K562 (cell line): ENCODE measurements at regions not wholly inside any gene's neighbourhood (a gene's known extent, or its start where the extent isn't known, plus 50 kb on each side); places are given as distances from the start of the nearest gene placed in this dataset.

ENCODE experiments used
- ATAC-seq: fragments of 200-7000 bp; cut with Tn5 transposase; 3 replicates; pipeline ENCODE4 v1.9.1; 2020; ENCODE audit warnings: moderate library complexity
- BruUV-seq: library from RNA; stranded (reverse); fragments of 400-500 nt; replicated peaks from 2 replicates; lab custom pipeline; 2021; lab: Mats Ljungman, UMichigan
- CTCF ChIA-PET: fragments of 300-600 bp; formaldehyde crosslinking; extraction: SDS; loops from one replicate; lab custom pipeline; 2021; ENCODE audit warnings: low intra/inter-chr PET ratio; lab: Yijun Ruan, JAX
- POLR2A ChIA-PET: fragments of 300-600, 350-650 bp; sonication (Branson Sonifier 250); formaldehyde crosslinking; extraction: SDS; loops from one replicate; lab custom pipeline; 2021; ENCODE audit warnings: antibody characterized with exemption, inconsistent platforms; lab: Yijun Ruan, JAX
- DNase-seq, 4 experiments: peaks; one replicate each; pipeline versions ENCODE4 v3.0.0 to v3.0.0-alpha.2; 2011 to 2018; ENCODE audit warnings: low spot score in 3 of 4, mixed read lengths in 3 of 4; ENCODE audit errors: extremely low read depth in 1 of 4
- FAIRE-seq: peaks from 2 replicates; lab custom pipeline; 2011; peaks lifted over from hg19 to GRCh38; lab: Jason Lieb, UNC
- H2AFZ ChIP-seq: 2 replicates; pipeline ENCODE4 v1.6.0; 2011; ENCODE audit warnings: low read depth, low read length, control low read depth, inconsistent platforms
- H3K27ac ChIP-seq: fragments of 200-600 bp; 3 replicates; pipeline ENCODE4 v1.8.0; 2011; ENCODE audit warnings: low read depth, mild to moderate bottlenecking, control low read depth, inconsistent platforms, low read length, moderate library complexity, mixed read lengths; ENCODE audit errors: extremely low read depth
- H3K27me3 ChIP-seq, 2 experiments: fragments of 300-600 bp in 1 of 2; 2 replicates in 1 of 2; 3 replicates in 1 of 2; pipeline versions ENCODE4 v1.6.0 to v1.8.0; 2011; ENCODE audit warnings: inconsistent platforms in 2 of 2, low read length in 2 of 2, mild to moderate bottlenecking in 1 of 2, mixed read lengths in 1 of 2, moderate library complexity in 1 of 2; ENCODE audit not compliant: control insufficient read depth in 2 of 2, insufficient read depth in 2 of 2
- H3K36me3 ChIP-seq: fragments of 300-600 bp; 3 replicates; pipeline ENCODE4 v1.8.0; 2011; ENCODE audit warnings: mild to moderate bottlenecking, low read length, inconsistent platforms; ENCODE audit not compliant: control insufficient read depth, insufficient read depth
- H3K4me1 ChIP-seq, 2 experiments: fragments of 200-600 bp in 1 of 2; replicated peaks in 1 of 2; 2 replicates in 1 of 2; 3 replicates in 1 of 2; pipeline versions ENCODE4 v1.5.1 to v1.8.0; 2011; ENCODE audit warnings: inconsistent platforms in 2 of 2, low read length in 2 of 2, mild to moderate bottlenecking in 1 of 2, mixed read lengths in 1 of 2, moderate library complexity in 1 of 2; ENCODE audit not compliant: control insufficient read depth in 2 of 2, insufficient read depth in 2 of 2
- H3K4me2 ChIP-seq: 2 replicates; pipeline ENCODE4 v1.6.1; 2011; ENCODE audit warnings: low read length, control low read depth, inconsistent platforms, mixed read lengths; ENCODE audit not compliant: insufficient read depth
- H3K4me3 ChIP-seq: fragments of 200-600 bp; sonication (generic), shearing (Covaris generic); 2 replicates; pipeline ENCODE4 v1.5.1; 2016; ENCODE audit warnings: control low read depth, inconsistent platforms
- H3K79me2 ChIP-seq: fragments of 200-600 bp; 3 replicates; pipeline ENCODE4 v1.8.0; 2011; ENCODE audit warnings: low read length, inconsistent platforms; ENCODE audit not compliant: control insufficient read depth, insufficient read depth
- H3K9ac ChIP-seq, 2 experiments: 2 replicates each; pipeline versions ENCODE4 v1.6.0 to v1.6.1; 2011; ENCODE audit warnings: low read depth in 2 of 2, low read length in 2 of 2, control low read depth in 1 of 2, inconsistent platforms in 1 of 2, mild to moderate bottlenecking in 1 of 2, mixed read lengths in 1 of 2; ENCODE audit not compliant: insufficient read depth in 1 of 2
- H3K9me1 ChIP-seq: one replicate; pipeline ENCODE4 v1.6.0; 2011; ENCODE audit warnings: inconsistent platforms, mild to moderate bottlenecking, low read length, moderate library complexity; ENCODE audit not compliant: control insufficient read depth, insufficient read depth
- H3K9me3 ChIP-seq: replicated peaks from 2 replicates; pipeline ENCODE4 v1.5.1; 2011; ENCODE audit warnings: low read depth, low read length, inconsistent platforms; ENCODE audit not compliant: control insufficient read depth, insufficient read depth
- H4K20me1 ChIP-seq: replicated peaks from 2 replicates; pipeline ENCODE4 v1.6.1; 2011; ENCODE audit warnings: low read length, inconsistent platforms, mixed read lengths; ENCODE audit not compliant: control insufficient read depth, insufficient read depth
- TAF7 ChIP-seq: fragments of 450-650 bp; IDR thresholded peaks from 2 replicates; pipeline ENCODE4 v1.6.1; 2016; ENCODE audit warnings: missing genetic modification characterization, missing compliant biosample characterization
- XRCC4 ChIP-seq: IDR thresholded peaks from one replicate; pipeline ENCODE4 v1.6.1; 2011; ENCODE audit not compliant: insufficient read depth, insufficient read length; ENCODE audit errors: extremely low read depth
- WGBS: fragments of 100-300 bp; shearing (Covaris generic); methylation state at CpG from one replicate; pipeline ENCODE4 v1.1.6; 2016; ENCODE audit warnings: low coverage, mixed read lengths; ENCODE audit not compliant: insufficient coverage; ENCODE audit errors: missing lambda C conversion rate; 5-methylcytosine and 5-hydroxymethylcytosine counted together
- in situ Hi-C: fragments of 300-500 bp; cut with MboI; formaldehyde crosslinking; loops from 4 replicates; pipeline ENCODE4 v1.15.0; 2018; ENCODE audit warnings: inconsistent platforms, mixed read lengths
- intact Hi-C: fragments of 100-400 bp; cut with micrococcal nuclease; formaldehyde crosslinking; loops from 2 replicates; pipeline ENCODE4 v1.14.2; 2022

DNA sequence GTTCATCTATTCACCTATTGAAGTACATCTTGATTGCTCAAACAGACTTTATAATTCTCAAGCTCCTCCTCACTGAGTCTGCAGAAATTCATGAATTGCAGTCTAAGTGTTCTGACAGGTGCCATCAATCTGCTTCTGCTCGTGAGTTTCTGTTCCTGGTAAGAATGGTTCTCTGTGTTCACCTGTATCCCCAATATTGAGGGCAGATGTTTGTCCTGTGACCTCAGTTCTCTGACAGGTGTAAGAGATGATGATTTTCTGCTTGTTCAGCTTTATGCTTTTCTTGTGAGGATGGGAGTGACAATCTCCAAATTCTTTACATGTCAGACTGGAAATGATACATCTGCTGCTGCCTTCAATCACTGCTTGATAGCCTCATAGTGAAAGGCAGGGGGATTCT lies 736.9 kb upstream of the COBL start:
- ATAC-seq (no peak), FAIRE-seq (no peak), DNase-seq (no peak)
- Histone ChIP-seq H3K27me3 (no peaks in the 10 kb centered on the region), H3K9me3 (no peaks in the 10 kb centered on the region), H3K36me3 (no peaks in the 10 kb centered on the region), H3K9ac (no peak overlapping the region), H3K4me2 (no peak overlapping the region), H2AFZ (no peak overlapping the region), H4K20me1 (no peaks in the 10 kb centered on the region), H3K9me1 (no peaks in the 10 kb centered on the region), H3K4me1 (no peaks in the 10 kb centered on the region), H3K4me3 (no peak overlapping the region), H3K27ac (no peak overlapping the region), H3K79me2 (no peaks in the 10 kb centered on the region)
- CTCF ChIA-PET = no interaction called here
- intact Hi-C loops (no loop called here), in situ Hi-C loops (no loop called here)
- BruUV-seq = no TSS peak
- 0% methylated on average over 1 of the region's 1 CpG for WGBS
- POLR2A ChIA-PET = no interaction called here
- no peak for TF ChIP-seq XRCC4

DNA sequence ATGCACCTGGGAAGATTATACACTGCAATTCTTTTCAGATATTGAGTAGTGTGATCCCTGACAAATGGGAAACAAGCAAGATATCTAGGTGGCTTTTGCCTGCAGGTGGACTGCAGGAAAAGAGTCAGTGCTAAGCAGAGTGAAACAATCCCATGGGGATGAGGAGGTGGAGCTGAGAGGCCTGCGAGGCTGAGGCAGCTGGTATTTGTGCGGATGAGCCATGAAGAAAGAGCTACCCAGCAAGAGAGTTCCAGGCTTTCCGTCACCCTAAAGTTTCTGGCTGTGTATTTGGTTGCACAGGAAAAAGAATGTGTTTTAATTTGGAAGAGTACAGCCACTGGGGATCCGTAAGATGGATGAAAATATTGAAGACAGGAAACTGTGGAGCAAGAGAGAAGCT lies 714.1 kb upstream of the COBL start:
- no peak for DNase-seq
- Histone ChIP-seq H3K4me2 (no peak overlapping the region), H4K20me1 (no peaks in the 10 kb centered on the region), H3K9me3 (no peaks in the 10 kb centered on the region), H3K79me2 (no peaks in the 10 kb centered on the region), H3K9ac (no peak overlapping the region), H3K4me3 (no peak overlapping the region), H3K4me1 (no peaks in the 10 kb centered on the region), H3K27me3 (no peaks in the 10 kb centered on the region), H3K27ac (no peak overlapping the region), H3K36me3 (no peaks in the 10 kb centered on the region), H3K9me1 (no peaks in the 10 kb centered on the region), H2AFZ (no peak overlapping the region)
- no peak for TF ChIP-seq TAF7 (tag)
- FAIRE-seq = no peak
- intact Hi-C loops (no loop called here), in situ Hi-C loops (no loop called here)
- BruUV-seq = no TSS peak
- ChIA-PET CTCF (no interaction called here), POLR2A (no interaction called here)
- ATAC-seq = no peak
- WGBS = 0% methylated on average over 4 of the region's 4 CpGs
